ENCODE measurements at regions not wholly inside any gene's neighbourhood (a gene's known extent, or its start where the extent isn't known, plus 50 kb on each side); places are given as distances from the start of the nearest gene placed in this dataset.

DNA sequence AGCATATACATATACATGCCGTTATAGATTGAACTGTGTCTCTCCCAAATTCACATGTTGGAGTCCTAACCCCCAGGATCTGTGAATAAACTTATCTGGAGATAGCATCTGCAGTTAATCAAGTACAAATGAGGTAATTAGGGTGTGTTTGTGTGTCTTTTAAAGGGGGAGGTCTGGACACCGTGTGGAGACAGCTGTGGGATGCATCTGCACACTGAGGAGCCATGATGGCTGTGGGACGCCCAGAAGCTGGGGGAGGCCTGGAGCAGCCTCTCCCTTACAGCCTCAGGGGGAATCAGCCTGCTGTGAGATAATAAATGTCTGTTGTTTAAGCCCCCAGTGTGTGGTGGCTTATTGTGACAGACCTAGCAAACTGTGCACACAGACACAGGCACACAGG lies 51.8 kb upstream of the COL18A1 start:
- TF ChIP-seq EZH2 (IDR thresholded peaks at IDR 0.05; ENCODE audit: insufficient read depth, low read length) = no peak
- TF ChIP-seq, protein P1, sequence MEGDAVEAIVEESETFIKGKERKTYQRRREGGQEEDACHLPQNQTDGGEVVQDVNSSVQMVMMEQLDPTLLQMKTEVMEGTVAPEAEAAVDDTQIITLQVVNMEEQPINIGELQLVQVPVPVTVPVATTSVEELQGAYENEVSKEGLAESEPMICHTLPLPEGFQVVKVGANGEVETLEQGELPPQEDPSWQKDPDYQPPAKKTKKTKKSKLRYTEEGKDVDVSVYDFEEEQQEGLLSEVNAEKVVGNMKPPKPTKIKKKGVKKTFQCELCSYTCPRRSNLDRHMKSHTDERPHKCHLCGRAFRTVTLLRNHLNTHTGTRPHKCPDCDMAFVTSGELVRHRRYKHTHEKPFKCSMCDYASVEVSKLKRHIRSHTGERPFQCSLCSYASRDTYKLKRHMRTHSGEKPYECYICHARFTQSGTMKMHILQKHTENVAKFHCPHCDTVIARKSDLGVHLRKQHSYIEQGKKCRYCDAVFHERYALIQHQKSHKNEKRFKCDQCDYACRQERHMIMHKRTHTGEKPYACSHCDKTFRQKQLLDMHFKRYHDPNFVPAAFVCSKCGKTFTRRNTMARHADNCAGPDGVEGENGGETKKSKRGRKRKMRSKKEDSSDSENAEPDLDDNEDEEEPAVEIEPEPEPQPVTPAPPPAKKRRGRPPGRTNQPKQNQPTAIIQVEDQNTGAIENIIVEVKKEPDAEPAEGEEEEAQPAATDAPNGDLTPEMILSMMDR (IDR thresholded peaks at IDR 0.05; ENCODE audit: insufficient read depth, low read depth, low read length) = no peak

Data from astrocyte (in vitro differentiated cells and primary cell).